Breast epithelium (tissue), 3 donors: ENCODE measurements at regions not wholly inside any gene's neighbourhood (a gene's known extent, or its start where the extent isn't known, plus 50 kb on each side); places are given as distances from the start of the nearest gene placed in this dataset.

ENCODE experiments used
- CTCF ChIP-seq, 3 donors: fragments of 450-650 bp; IDR thresholded peaks; one replicate each; pipeline ENCODE4 v1.5.1; 2016 to 2017; ENCODE audit warnings: antibody characterized with exemption in 3 of 3, mild to moderate bottlenecking in 3 of 3, moderate library complexity in 3 of 3
- POLR2A ChIP-seq: fragments of 450-650 bp; IDR thresholded peaks from one replicate; pipeline ENCODE4 v1.6.1; 2016; ENCODE audit warnings: antibody characterized with exemption, mild to moderate bottlenecking, moderate library complexity
- POLR2AphosphoS5 ChIP-seq, 3 donors: sonication (generic); formaldehyde crosslinking; IDR thresholded peaks; one replicate each; pipeline ENCODE4 v1.6.1; 2017; ENCODE audit warnings: antibody characterized with exemption in 3 of 3

- no peak for TF ChIP-seq POLR2A
- TF ChIP-seq CTCF (IDR thresholded peaks at IDR 0.05), result no peak
- TF ChIP-seq POLR2AphosphoS5 (IDR thresholded peaks at IDR 0.05), result no peak
Measured at GRCh38 chr9:118446943-118447639, 742.9 kb downstream of the TLR4 start.
